Panc1 (cell line): ENCODE measurements at regions not wholly inside any gene's neighbourhood (a gene's known extent, or its start where the extent isn't known, plus 50 kb on each side); places are given as distances from the start of the nearest gene placed in this dataset.

Experiments used
- ATAC-seq: fragments of 200-7000 bp; cut with Tn5 transposase; 2 replicates; pipeline ENCODE4 v1.9.1; 2020; ENCODE audit warnings: mild to moderate bottlenecking, moderate library complexity
- BruUV-seq: library from RNA; stranded (reverse); fragments of 400-500 nt; replicated peaks from 2 replicates; lab custom pipeline; 2021; lab: Mats Ljungman, UMichigan
- CTCF ChIA-PET: fragments of 300-600 bp; sonication (Branson Sonifier 250); formaldehyde crosslinking; loops from one replicate; lab custom pipeline; 2022; ENCODE audit warnings: antibody characterized with exemption; lab: Charles Lee
- POLR2A ChIA-PET: fragments of 300-600 bp; sonication (Branson Sonifier 250); formaldehyde crosslinking; loops from one replicate; lab custom pipeline; 2022; ENCODE audit warnings: antibody characterized with exemption; lab: Charles Lee
- DNase-seq: peaks from one replicate; pipeline ENCODE4 v3.0.0-alpha.2; 2010; ENCODE audit warnings: low read depth, low spot score
- H3K27ac ChIP-seq: 2 replicates; pipeline ENCODE4 v1.5.1; 2011; ENCODE audit warnings: mild to moderate bottlenecking, low read length, inconsistent platforms
- H3K27me3 ChIP-seq: fragments of 200-500 bp; sonication (Bioruptor generic); 2 replicates; pipeline ENCODE4 v1.6.0; 2014; ENCODE audit warnings: low read length, inconsistent platforms; ENCODE audit not compliant: control insufficient read depth, insufficient read depth
- H3K36me3 ChIP-seq: fragments of 200-500 bp; sonication (Bioruptor generic); 2 replicates; pipeline ENCODE4 v1.5.1; 2014; ENCODE audit warnings: inconsistent platforms, mild to moderate bottlenecking, low read length, moderate library complexity; ENCODE audit not compliant: control insufficient read depth, insufficient read depth
- H3K4me1 ChIP-seq: 2 replicates; pipeline ENCODE4 v1.5.1; 2011; ENCODE audit warnings: inconsistent platforms, mild to moderate bottlenecking, low read length, moderate library complexity; ENCODE audit not compliant: control insufficient read depth, insufficient read depth
- H3K4me3 ChIP-seq, 2 experiments: 2 replicates each; pipeline ENCODE4 v1.5.1; 2011 to 2012; ENCODE audit warnings: low read depth in 2 of 2, low read length in 2 of 2, mild to moderate bottlenecking in 2 of 2, inconsistent platforms in 1 of 2, moderate library complexity in 1 of 2
- H3K9me3 ChIP-seq: fragments of 200-500 bp; sonication (Bioruptor generic); 2 replicates; pipeline ENCODE4 v1.5.1; 2014; ENCODE audit warnings: low read depth, mild to moderate bottlenecking, inconsistent platforms, low read length, moderate library complexity; ENCODE audit not compliant: control insufficient read depth, insufficient read depth
- CTCF ChIP-seq: fragments of 450-650 bp; IDR thresholded peaks from 2 replicates; pipeline ENCODE4 v1.5.1; 2017; ENCODE audit warnings: mild to moderate bottlenecking
- POLR2AphosphoS5 ChIP-seq: IDR thresholded peaks from 2 replicates; pipeline ENCODE4 v1.6.1; 2012; ENCODE audit warnings: mild to moderate bottlenecking, low read depth, low read length, moderate library complexity
- SIN3A ChIP-seq: IDR thresholded peaks from 2 replicates; pipeline ENCODE4 v1.6.1; 2012; ENCODE audit warnings: low read depth, mild to moderate bottlenecking, low read length, moderate library complexity, borderline replicate concordance; ENCODE audit not compliant: insufficient read depth
- TCF7L2 ChIP-seq: IDR thresholded peaks from 2 replicates; pipeline ENCODE4 v1.6.1; 2011; ENCODE audit warnings: mild to moderate bottlenecking, low read depth, low read length, inconsistent platforms
- in situ Hi-C: cut with HindIII; loops from 2 replicates; pipeline ENCODE4 v1.10.0; 2016; ENCODE audit warnings: low sequenced_read_pairs, low pct_unique_long_range_greater_than_20kb
- intact Hi-C: fragments of 100-400 bp; cut with micrococcal nuclease; formaldehyde crosslinking; loops from one replicate; pipeline ENCODE4 v1.10.0; 2022; ENCODE audit not compliant: unreplicated experiment
- TF ChIP-seq, protein P1 (sequence below), 2 experiments: IDR thresholded peaks; 2 replicates each; pipeline ENCODE4 v1.6.1; 2011 to 2012; ENCODE audit warnings: low read depth in 2 of 2, control low read depth in 1 of 2, low read length in 1 of 2, mild to moderate bottlenecking in 1 of 2, moderate library complexity in 1 of 2; ENCODE audit not compliant: insufficient read depth in 1 of 2

DNA sequence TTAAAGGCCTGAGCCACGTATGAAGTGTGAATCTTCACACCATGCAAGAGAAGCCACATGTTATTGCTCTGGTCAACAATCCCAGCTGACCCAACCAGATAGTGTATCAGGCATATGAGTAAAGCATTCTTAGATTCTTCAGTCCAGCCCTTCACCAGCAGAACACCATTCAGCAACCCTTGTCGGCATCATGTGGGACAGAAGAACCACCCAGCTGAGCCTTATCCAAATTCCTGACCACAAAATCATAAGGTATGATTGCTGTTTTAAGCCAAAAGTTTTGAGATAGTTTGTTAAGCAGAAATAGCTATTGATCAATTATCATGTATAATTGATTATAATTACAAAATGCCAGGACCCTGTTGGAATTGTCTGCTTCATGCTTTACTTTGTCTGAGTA, 664.9 kb downstream of the VRK1 start:
- no TSS peak for BruUV-seq
- ChIA-PET CTCF (no interaction called here), POLR2A (no interaction called here)
- intact Hi-C loops (no loop called here), in situ Hi-C loops (no loop called here)
- Histone ChIP-seq H3K4me3 (no peak overlapping the region), H3K27ac (no peak overlapping the region), H3K27me3 (no peaks in the 10 kb centered on the region), H3K9me3 (no peaks in the 10 kb centered on the region), H3K4me1 (no peaks in the 10 kb centered on the region), H3K36me3 (no peaks in the 10 kb centered on the region)
- ATAC-seq (no peak), DNase-seq (no peak)
- TF ChIP-seq POLR2AphosphoS5 (no peak), CTCF (no peak), SIN3A (no peak), TCF7L2 (no peak)
- TF ChIP-seq, protein P1, sequence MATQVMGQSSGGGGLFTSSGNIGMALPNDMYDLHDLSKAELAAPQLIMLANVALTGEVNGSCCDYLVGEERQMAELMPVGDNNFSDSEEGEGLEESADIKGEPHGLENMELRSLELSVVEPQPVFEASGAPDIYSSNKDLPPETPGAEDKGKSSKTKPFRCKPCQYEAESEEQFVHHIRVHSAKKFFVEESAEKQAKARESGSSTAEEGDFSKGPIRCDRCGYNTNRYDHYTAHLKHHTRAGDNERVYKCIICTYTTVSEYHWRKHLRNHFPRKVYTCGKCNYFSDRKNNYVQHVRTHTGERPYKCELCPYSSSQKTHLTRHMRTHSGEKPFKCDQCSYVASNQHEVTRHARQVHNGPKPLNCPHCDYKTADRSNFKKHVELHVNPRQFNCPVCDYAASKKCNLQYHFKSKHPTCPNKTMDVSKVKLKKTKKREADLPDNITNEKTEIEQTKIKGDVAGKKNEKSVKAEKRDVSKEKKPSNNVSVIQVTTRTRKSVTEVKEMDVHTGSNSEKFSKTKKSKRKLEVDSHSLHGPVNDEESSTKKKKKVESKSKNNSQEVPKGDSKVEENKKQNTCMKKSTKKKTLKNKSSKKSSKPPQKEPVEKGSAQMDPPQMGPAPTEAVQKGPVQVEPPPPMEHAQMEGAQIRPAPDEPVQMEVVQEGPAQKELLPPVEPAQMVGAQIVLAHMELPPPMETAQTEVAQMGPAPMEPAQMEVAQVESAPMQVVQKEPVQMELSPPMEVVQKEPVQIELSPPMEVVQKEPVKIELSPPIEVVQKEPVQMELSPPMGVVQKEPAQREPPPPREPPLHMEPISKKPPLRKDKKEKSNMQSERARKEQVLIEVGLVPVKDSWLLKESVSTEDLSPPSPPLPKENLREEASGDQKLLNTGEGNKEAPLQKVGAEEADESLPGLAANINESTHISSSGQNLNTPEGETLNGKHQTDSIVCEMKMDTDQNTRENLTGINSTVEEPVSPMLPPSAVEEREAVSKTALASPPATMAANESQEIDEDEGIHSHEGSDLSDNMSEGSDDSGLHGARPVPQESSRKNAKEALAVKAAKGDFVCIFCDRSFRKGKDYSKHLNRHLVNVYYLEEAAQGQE (IDR thresholded peaks at IDR 0.05; ENCODE audit: insufficient read depth in 1 of 2, low read depth in 2 of 2, low read length in 1 of 2) = no peak

GRCh38 chr14:97468220-97468619, 671.0 kb downstream of the VRK1 start:
- no peak overlapping the region for H3K27ac ChIP-seq
- H3K4me1 ChIP-seq = no peaks in the 10 kb centered on the region
- POLR2A ChIA-PET = no interaction called here
- CTCF ChIA-PET = no interaction called here
- H3K4me3 ChIP-seq = no peak overlapping the region
- no peaks in the 10 kb centered on the region for H3K36me3 ChIP-seq
- ATAC-seq (no peak), DNase-seq (no peak)
- H3K27me3 ChIP-seq = no peaks in the 10 kb centered on the region
- BruUV-seq = no TSS peak
- H3K9me3 ChIP-seq = no peaks in the 10 kb centered on the region
- no peak for TF ChIP-seq CTCF
- TF ChIP-seq SIN3A = no peak
- no peak for TF ChIP-seq TCF7L2
- TF ChIP-seq POLR2AphosphoS5 = no peak
- TF ChIP-seq, protein P1 (IDR thresholded peaks at IDR 0.05; ENCODE audit: insufficient read depth in 1 of 2, low read depth in 2 of 2, low read length in 1 of 2) = no peak
- in situ Hi-C loops (no loop called here), intact Hi-C loops (no loop called here)
